GM19397 (cell line): ENCODE measurements at regions not wholly inside any gene's neighbourhood (a gene's known extent, or its start where the extent isn't known, plus 50 kb on each side); places are given as distances from the start of the nearest gene placed in this dataset.

Source experiments
- ATAC-seq: cut with Tn5 transposase; IDR thresholded peaks from one replicate; pipeline ENCODE4 v1.9.1; 2021; ENCODE audit warnings: mild to moderate bottlenecking, moderate library complexity; ENCODE audit not compliant: unreplicated experiment

DNA sequence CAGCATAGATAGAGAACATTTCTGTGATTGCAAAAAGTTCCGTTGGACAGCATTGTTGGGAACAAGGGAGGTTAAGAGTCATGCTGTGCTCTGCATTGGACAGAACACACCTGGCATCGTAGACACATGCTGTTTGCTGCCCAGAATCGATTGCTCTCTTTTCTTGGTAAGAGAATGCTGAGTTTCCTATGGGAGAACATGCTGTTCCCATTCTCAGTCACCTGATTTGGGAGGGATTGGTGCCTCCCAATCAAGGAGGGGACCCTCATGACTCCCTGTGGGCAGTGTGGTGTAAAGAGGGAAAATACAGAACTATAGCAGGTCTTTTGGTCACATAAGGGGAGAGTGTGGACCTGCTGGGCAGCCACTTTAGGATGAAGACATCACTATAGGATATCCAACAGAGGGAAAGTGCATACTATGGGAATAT, 555.4 kb upstream of the CLINT1 start:
- no peak for ATAC-seq

DNA sequence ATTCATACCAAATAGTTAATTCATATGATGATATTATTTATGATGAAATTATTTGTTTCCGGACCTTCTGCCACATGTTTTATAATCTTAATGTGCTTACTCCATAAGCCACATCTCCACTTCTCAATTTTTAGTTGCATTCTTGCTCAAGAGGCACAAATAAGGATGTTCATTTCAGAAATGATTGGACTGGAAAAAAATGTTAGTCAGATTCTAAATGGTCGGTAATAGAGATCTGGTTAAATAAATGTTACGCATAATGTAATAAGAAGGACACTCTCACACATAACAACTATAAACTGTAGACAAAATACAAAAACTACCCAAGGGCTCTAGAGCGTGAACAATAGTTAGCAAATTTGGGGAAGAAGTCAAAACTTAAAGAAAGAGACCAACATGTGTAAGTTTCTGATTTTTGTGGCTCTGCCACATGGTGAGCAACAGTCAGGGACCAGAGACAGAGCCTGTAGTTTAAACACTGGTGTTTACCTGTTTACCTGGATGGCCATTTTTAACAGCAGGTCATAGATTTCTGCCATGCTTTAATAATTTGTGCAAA, 554.3 kb upstream of the CLINT1 start:
- ATAC-seq: no peak

DNA sequence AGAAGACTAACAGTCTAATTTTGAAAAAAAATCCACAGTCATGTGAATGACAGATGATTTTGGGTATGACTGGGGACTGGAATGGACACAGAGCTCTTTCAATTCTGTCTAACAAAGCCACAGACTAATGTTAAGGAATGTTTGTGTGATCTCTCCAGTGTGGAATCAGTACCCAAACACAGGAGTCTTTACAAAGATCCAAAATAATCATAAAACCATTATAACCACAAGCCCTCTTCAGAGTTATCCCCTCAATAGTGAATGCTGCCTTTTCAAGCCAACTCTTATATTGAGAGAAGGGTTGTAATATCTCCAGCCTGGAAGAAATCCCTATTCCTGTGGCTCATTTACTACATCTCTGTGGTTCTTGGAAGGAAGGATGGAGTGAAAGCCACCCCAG, 552.0 kb upstream of the CLINT1 start:
- no peak for ATAC-seq

DNA sequence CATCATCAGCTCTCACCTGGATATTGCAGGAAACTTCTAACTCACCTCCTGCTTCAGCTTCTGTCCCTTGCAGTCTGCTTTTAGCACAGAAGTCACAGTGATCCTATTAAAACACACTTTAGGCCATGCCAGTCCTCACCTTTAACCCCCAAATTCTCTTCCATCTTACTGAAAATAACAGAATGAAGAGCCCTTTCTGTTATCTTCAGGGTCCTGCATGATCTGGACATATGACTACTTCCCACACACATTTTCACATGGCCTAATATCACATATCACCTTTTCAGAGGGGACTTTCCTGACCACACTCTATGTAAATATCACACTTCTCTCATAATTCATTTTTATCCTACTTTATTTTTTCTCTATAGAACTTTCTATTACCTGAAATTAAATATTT, 550.6 kb upstream of the CLINT1 start:
- no peak for ATAC-seq

DNA sequence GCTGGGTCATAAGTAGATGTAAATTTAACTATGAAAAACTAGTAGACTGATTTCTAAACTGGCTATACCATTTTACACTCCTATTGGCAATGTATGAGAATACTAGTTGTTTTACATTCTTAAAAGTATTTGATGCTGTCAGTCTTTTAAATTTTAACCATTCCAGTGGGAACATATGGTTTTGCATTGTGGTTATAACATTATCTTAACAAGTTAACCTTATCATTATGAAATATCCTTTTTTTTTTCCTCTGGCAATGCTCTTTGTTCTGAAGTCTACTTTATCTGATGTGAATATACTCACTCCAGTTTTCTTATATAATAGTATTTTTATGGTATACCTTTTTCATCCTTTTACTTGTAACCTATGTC, 548.9 kb upstream of the CLINT1 start:
- ATAC-seq: no peak

DNA sequence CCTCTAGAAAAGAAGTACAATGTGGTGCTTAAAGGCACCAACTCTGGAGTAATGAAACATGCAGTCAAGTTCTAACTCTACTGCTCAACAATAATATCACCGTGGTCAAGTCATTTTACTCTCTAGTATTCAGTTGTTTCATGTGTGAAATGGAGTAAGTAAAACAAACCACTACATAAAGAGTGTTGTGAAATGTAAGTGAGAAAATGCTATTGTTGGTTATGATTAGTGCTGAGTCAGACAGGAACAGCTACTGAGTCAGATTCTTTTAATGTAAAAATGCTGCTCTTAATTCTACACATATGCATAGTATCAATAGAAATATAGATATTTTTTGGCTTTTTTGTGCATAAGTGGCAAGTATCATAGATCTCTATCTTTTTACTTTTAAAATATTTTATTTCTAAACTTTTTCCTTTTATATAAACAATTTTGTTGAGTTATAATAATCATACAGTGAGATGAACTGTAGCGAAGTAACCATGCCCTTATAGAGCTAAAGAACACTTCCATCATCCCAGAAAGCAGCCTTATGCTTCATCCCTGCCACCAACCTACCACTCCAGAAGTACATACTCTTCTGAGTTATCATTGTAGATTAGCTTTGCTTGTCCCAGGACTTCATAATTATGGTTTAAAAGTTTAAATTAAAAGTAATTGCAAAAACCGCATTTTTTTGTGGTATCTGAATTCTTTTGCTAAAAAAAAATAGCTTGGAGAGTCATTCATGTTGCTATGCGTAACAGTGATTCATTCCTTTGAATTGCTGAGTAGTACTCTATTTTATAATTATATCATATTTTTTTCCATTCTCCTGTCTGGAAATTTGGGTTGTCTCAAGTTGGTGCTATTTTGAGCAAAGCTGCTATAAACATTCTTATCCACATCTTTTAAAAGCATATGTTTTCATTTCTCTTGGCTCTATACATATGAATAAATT, 548.2 kb upstream of the CLINT1 start:
- no peak for ATAC-seq

DNA sequence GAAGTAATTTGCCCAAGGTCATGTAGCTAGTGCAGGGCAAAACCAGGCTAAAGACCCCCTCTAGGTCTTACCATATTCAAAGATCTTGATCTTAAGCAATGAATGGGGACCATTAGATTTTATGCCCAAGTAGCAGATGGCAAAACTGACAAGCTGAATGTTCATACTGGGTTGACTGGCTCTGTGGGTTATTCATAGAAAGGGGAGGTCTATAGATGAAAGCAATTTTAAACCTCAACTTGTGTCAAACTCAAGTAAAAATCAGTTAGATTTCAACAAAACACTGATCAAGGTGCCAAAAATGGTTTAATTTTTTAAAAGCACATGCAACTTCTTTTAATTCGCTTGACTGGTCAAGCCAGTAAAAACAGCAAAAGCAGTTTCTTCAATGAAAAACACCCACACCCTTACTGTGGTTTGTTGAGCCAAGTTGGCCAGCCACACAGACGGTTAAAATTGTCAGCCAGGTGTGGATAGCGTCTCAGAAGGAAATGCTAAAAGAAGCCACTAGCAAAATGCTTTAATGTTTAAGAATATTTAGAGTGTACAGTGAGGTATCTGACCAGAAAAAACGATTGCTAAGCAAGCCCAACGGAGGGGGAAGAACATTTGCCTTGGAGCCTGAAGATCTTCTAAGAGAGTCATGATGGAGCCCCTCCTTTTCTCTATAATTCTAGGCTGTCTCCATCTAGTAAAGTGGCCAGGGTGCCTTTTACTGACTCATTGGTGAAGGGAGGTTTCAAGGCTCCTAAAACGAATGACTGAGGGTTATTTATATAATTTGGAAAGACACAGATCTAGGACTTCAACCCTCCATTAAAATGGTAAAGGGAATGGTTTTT, 539.6 kb upstream of the CLINT1 start:
- ATAC-seq: peak; percentile 94

DNA sequence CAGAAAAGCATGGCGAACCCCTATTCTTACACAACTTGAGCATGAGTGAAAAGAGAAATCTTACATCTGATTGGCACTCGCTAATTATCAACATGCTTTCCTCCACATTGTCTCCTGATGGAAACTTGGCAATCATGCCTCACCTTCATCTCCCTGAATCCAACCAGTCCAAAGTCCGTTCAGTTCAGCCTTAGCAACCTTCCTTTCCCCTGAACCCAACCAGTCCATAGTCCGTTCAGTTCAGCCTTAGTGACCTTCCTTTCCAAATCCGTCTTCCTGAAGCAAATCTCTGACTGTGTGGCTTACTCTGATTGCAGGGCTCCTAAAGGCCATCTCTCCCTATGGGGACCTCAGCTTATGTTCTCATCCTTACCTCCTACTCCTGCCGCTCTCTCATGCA, 538.3 kb upstream of the CLINT1 start:
- no peak for ATAC-seq

DNA sequence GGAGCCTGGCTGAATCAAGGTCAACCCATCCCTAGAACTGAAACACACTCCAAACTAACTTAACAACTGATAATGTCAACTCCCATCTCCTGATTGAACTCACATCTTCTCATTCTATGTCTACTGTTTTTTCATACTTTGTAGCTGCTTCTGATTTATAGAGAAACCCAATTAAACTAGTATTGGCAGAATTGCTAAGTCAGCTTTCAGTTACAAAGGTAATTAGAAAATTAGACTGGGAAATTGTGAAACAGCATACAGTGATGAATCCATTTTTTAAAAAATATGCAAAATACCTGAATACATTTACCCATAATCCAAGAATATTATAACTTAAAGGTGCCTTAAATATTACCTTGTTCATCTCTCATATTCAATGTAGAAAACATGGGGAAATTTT, 535.2 kb upstream of the CLINT1 start:
- no peak for ATAC-seq

DNA sequence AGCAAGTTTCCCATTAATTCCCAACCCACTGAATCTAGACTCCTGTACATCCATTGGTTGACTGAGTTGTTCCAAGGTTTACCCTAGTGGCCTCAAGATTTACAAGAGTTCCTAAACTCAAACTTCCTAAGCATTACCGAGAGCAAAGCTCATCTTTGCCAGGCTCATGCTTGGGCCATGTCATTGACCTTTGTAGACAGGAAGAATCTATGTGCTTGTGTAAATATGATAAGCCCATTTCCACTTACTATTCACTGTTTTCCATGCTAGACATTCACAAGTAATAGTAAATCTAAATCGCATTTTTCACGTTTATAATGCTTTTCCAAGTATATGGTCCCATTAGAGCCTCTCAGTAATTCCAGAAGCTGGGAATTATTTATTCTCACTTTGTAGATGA, 534.5 kb upstream of the CLINT1 start:
- ATAC-seq: no peak

DNA sequence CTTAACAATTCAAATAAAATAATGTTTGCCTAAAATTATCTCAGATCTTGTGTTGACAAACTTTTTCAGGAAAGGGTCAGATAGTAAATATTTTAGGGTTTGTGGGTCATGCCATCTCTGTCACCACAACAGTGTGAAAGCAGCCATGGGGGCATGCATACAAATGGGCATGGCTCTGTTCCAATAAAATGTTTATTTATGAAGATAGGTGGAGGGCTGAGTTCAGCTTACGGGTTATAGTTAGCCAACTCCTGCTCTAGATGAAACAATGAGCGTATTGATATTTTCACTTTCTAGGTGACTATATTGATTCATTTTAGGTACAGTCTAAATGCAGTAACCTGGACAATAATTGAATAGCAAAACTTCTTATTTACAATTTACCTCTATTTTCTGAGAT, 533.8 kb upstream of the CLINT1 start:
- ATAC-seq: no peak

DNA sequence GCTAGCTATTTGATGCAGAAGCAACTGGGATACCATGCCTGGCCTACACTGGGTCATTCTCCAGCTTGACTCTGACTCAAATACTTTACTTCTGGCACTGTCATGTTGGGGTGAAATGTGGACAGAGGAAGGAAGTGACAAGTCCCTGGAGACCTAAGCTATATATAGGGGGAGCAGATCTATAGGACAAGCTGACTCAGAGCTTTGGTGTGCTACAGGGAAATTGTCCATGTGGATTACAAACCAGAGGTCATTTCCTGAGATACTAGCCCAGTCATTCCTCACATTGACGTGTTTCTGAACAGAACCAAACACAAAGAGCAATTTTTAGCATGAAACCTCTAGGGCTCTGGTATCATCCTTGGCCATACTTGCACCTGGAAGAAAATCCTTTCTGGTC, 531.6 kb upstream of the CLINT1 start:
- peak; percentile 47 for ATAC-seq

DNA sequence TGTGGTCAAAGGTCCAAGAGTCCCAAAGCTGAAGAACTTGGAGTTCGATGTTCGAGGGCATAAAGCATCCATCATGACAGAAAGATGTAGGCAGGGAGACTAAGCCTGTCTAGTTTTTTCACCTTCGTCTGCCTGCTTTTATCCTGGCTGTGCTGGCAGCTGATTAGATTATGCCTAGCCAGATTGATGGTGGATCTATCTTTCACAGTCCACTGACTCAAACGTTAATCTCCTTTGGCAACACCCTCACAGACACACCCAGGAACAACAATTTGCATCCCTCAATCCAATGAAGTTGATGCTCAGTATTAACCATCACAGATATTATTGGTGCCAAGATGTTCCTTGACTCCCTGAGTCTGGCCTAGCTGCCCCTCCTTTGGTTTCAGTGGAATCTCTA, 530.8 kb upstream of the CLINT1 start:
- no peak for ATAC-seq

DNA sequence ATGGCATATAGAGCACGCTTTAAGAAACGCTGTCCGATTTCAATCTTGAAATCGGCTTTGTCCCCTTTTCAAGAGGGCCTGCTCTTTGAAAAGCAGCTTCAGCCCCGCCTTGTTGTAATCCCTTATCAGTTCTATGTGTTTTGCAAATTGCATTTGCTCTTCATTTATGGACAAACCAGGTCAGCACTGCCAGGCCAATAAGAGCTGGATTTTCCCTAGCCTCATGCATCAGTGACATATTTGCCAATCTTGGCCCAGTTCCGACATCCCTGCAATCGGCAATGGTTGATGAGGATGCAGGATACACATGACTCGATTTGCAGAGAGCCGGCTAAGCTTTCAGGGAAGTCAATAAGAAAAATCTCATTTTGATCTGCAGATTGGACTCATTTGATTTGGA, 529.1 kb upstream of the CLINT1 start:
- no peak for ATAC-seq

DNA sequence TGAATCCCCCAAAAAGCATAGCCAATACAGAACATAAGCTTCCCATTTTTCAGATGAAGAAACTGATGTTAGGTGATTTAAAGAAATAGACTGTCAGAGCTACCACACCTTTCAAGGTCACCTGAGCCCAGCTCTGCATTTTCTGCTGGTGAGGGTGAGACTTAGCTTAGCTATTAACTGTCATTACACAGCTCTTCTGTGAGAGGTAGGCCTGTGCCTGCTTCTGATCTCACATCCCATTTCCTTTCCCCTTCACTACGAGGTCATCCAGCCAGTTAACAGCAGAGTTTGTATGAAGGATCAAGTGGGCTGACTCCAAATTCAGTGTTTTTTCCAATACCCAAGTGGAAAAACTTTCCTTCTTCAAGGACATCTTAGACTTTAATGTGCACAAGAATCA, 528.6 kb upstream of the CLINT1 start:
- ATAC-seq: no peak

DNA sequence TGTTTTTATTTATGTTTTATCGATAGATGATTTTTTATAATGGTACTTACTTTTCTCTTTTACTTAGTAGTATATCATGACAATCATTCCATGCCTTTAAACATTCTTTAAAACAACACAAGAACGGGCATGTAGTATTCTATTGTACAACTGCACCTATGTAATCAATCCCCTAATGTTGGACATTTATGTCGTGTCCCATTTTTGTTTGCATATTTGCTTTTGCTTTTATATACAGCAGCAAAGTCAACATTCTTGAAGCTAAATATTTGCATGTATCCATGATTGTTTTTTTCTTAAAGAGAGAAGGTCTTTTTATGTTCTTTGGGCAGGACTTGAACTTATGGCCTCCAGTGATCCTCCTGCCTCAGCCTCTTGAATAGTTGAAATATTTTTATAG, 527.0 kb upstream of the CLINT1 start:
- no peak for ATAC-seq

DNA sequence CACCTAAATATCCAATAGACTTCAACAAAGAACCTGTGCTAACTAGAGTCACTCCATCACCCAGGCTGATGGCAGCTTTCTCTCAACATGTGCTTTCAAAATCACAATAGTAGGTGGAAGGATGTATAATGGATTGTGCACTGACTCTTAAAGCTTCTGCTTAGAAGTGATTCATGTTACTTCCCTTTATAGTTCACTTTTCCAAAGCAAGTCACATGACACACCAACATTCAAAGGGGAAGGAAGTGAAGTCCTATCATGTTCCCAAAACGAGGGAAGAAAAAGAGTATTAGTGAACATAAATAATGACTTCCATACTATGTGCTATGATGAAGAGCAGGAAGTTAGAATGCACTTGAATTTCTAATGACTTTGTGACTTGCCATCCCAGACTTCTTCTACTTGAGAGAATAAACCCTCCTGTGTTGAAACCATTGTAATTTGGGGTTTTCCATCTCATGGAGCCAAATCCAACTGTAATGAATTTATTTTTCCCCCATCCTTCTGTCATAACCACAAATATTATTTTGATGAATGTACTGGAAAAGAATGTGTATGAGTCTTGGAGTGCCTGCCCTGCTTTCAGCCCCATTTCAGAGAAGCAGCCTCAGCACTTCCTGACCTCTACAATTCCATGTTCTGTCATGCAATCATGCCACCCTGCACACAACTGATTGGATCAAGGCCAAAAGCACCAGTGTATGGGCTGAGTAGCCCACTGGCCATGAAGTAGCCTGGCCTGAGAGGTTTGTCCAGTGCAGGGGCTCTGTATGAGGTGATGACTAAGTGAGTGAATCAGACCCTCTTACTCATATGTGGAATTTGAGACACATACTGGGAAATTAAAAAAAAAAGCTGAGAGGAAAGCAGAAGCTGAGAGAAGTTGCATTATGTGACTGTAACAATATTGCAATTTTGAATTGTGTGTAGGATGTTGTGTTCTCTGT, 525.9 kb upstream of the CLINT1 start:
- ATAC-seq: no peak

DNA sequence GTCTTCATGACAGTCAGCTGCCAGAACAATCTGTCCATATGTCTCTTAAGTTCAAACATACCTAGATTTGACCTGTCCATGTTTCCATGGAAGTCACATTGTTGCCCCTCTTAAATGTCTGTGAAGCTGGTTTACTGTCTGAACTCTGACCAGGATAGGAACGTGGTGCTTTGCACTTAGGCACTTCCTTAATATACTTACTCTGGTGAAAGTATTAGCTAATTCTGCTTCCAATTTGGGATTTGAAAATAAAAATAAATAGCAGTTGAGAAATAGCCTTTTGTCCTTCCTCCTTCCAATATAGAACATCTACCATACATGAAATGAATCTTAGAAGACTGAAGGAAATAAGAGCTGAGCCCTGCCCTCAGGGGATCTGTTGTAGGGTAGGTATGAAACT, 524.5 kb upstream of the CLINT1 start:
- ATAC-seq: no peak

DNA sequence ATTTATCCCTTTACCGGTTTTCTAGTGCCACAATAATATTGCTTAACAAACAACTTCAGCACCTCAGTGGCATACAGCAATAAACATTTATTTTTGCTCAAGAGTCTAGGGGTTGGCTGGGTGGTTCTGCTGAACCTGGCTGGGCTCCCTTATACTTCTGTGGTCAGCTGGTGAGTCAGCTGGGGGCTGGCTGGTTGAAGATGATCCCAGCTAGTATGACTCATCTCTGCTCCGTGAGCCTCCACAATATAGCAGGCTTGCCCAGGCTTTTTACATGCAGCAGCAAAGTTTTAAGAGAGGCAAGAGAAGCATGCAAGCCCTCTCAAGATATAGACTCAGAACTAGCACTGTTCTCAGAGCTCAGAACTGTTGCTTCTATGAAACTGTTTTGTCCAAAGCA, 523.5 kb upstream of the CLINT1 start:
- ATAC-seq: peak; percentile 82

DNA sequence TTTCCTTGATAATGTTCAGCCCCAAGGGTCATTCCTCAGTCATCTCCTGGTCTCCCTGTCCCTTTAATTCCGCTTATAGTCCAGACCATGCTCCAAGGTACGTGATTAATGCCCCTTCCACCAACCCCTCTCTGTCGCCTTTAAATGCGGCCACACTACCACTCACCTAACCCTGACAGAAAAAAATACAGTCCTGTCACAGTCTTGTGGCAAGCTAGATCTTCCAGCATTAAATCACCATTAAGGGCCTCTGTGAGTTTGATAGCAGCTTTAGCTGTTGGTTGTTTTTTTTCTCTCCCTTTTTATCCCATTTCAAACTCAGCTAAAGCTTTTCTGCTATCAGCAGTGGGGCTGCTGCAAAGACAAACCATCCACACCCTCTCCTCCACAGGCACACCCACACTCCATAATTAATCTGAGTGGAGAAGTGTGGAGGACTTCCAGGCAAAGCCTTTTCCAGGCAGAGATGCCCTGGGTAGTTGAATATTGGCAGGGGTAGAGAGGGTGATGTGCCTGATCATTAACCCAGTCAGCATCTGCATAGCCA, 522.7 kb upstream of the CLINT1 start:
- ATAC-seq: no peak
